Omental fat pad (tissue), 3 donors: ENCODE measurements at regions not wholly inside any gene's neighbourhood (a gene's known extent, or its start where the extent isn't known, plus 50 kb on each side); places are given as distances from the start of the nearest gene placed in this dataset.

Experiments used
- ATAC-seq: fragments of 150-250 bp; one replicate; pipeline ENCODE4 v1.9.1; 2016; ENCODE audit warnings: mild to moderate bottlenecking, moderate library complexity; ENCODE audit not compliant: low FRiP score
- DNase-seq: peaks from one replicate; pipeline ENCODE4 v3.0.0-alpha.2; 2019; ENCODE audit warnings: low spot score
- CTCF ChIP-seq, 3 donors: fragments of 450-650 bp; IDR thresholded peaks; one replicate each; pipeline ENCODE4 v1.5.1; 2016 to 2017; ENCODE audit warnings: antibody characterized with exemption in 3 of 3, mild to moderate bottlenecking in 3 of 3, moderate library complexity in 2 of 3

- no peak for DNase-seq
- ATAC-seq = no peak
- no peak for TF ChIP-seq CTCF (IDR thresholded peaks at IDR 0.05)
These were observed 49.9 kb upstream of the LPP start for GRCh38 chr3:188104050-188104449.
